ENCODE measurements at regions not wholly inside any gene's neighbourhood (a gene's known extent, or its start where the extent isn't known, plus 50 kb on each side); places are given as distances from the start of the nearest gene placed in this dataset.
"Not testable (repeated sequence)": the region's sequence is repeated elsewhere in the genome, so short reads cannot be mapped to it uniquely, and the experiment has no call there.

GRCh38 chr9:31556667-31557463 lies 827.6 kb upstream of the ACO1 start:
- no peak for TF ChIP-seq CTCF (IDR thresholded peaks at IDR 0.05; ENCODE audit: low read depth, low read length)
- no peak for DNase-seq (ENCODE audit: extremely low read depth, low read depth)

- not testable (repeated sequence) for DNase-seq (ENCODE audit: extremely low read depth, low read depth)
Measured at GRCh38 chr9:31572190-31572589, 812.3 kb upstream of the ACO1 start.

GRCh38 chr9:31573561-31573960 lies 810.9 kb upstream of the ACO1 start:
- no peak for TF ChIP-seq CTCF (IDR thresholded peaks at IDR 0.05; ENCODE audit: low read depth, low read length)
- no peak for DNase-seq (ENCODE audit: extremely low read depth, low read depth)

- no peak for TF ChIP-seq CTCF (IDR thresholded peaks at IDR 0.05; ENCODE audit: low read depth, low read length)
- no peak for DNase-seq (ENCODE audit: extremely low read depth, low read depth)
Measured at GRCh38 chr9:31574006-31574765, 810.3 kb upstream of the ACO1 start.

GRCh38 chr9:31582071-31582470 lies 802.4 kb upstream of the ACO1 start:
- DNase-seq (ENCODE audit: extremely low read depth, low read depth): no peak
- no peak for TF ChIP-seq CTCF (IDR thresholded peaks at IDR 0.05; ENCODE audit: low read depth, low read length)

GRCh38 chr9:31582561-31582960 lies 801.9 kb upstream of the ACO1 start:
- DNase-seq (ENCODE audit: extremely low read depth, low read depth): no peak
- no peak for TF ChIP-seq CTCF (IDR thresholded peaks at IDR 0.05; ENCODE audit: low read depth, low read length)

- no peak for DNase-seq (ENCODE audit: extremely low read depth, low read depth)
- no peak for TF ChIP-seq CTCF (IDR thresholded peaks at IDR 0.05; ENCODE audit: low read depth, low read length)
Measured at GRCh38 chr9:31585158-31585557, 799.3 kb upstream of the ACO1 start.

Data from AG09319 (cell line).